Stomach (tissue), 8 donors: ENCODE measurements at regions not wholly inside any gene's neighbourhood (a gene's known extent, or its start where the extent isn't known, plus 50 kb on each side); places are given as distances from the start of the nearest gene placed in this dataset.
"Not testable (repeated sequence)": the region's sequence is repeated elsewhere in the genome, so short reads cannot be mapped to it uniquely, and the experiment has no call there.

ENCODE experiments used
- DNase-seq, 2 donors: peaks; one replicate each; pipeline versions ENCODE4 v3.0.0 to v3.0.0-alpha.2; 2013 to 2019
- H3K27ac ChIP-seq, 5 donors: fragments of 200-600 bp in 4 of 5; sonication (generic) in 4 of 5; one replicate each; pipeline ENCODE4 v1.5.1; 2013 to 2019; ENCODE audit warnings: mild to moderate bottlenecking in 1 of 5, moderate library complexity in 1 of 5
- H3K27me3 ChIP-seq, 3 donors: fragments of 200-600 bp; sonication (generic); one replicate each; pipeline ENCODE4 v1.5.1; 2017 to 2019; ENCODE audit warnings: mixed run types in 1 of 3
- H3K36me3 ChIP-seq, 4 donors: fragments of 200-600 bp; sonication (generic); 1 replicate in 3 of 4; 2 replicates in 1 of 4; pipeline ENCODE4 v1.5.1; 2016 to 2019
- H3K4me1 ChIP-seq, 4 donors: fragments of 200-600 bp; sonication (generic); one replicate each; pipeline ENCODE4 v1.5.1; 2016 to 2019
- H3K4me3 ChIP-seq, 4 donors: fragments of 200-600 bp; sonication (generic) in 3 of 4; one replicate each; pipeline ENCODE4 v1.5.1; 2016 to 2019; ENCODE audit warnings: mild to moderate bottlenecking in 1 of 4
- H3K9me3 ChIP-seq, 4 donors: fragments of 200-600 bp; sonication (generic); one replicate each; pipeline ENCODE4 v1.5.1; 2016 to 2019
- EP300 ChIP-seq: sonication (generic); formaldehyde crosslinking; IDR thresholded peaks from one replicate; pipeline ENCODE4 v1.6.1; 2017; ENCODE audit warnings: antibody characterized with exemption
- POLR2A ChIP-seq, 4 donors: fragments of 450-650 bp; IDR thresholded peaks; one replicate each; pipeline ENCODE4 v1.6.1; 2016; ENCODE audit warnings: antibody characterized with exemption in 4 of 4, control low read depth in 2 of 4, mild to moderate bottlenecking in 1 of 4, moderate library complexity in 1 of 4
- POLR2AphosphoS5 ChIP-seq, 3 donors: sonication (generic); formaldehyde crosslinking; IDR thresholded peaks; one replicate each; pipeline ENCODE4 v1.6.1; 2016; ENCODE audit warnings: antibody characterized with exemption in 3 of 3
- WGBS, 5 donors: extraction: QIAGEN DNeasy Blood & Tissue Kit in 3 of 5; methylation state at CpG; one replicate each; pipeline versions ENCODE4 v1.1.5 to v1.1.7; 2013 to 2018; 5-methylcytosine and 5-hydroxymethylcytosine counted together
- intact Hi-C: fragments of 100-400 bp; cut with DNase I; formaldehyde crosslinking; loops from one replicate; pipeline ENCODE4 v1.15.1; 2023; ENCODE audit warnings: low total_unique reads
- TF ChIP-seq, protein P1 (sequence below), 7 experiments: fragments of 450-650 bp in 4 of 7; fragments of 200-600 bp in 3 of 7; sonication (generic) in 3 of 7; IDR thresholded peaks; one replicate each; pipeline ENCODE4 v1.5.1; 2016 to 2019; ENCODE audit warnings: antibody characterized with exemption in 7 of 7, control low read depth in 2 of 7, mild to moderate bottlenecking in 1 of 7
- donor health status: healthy with polysubstance abuse.
- donor health status: Bipolar disorder and iron deficiency.
- donor health status: healthy.

DNA sequence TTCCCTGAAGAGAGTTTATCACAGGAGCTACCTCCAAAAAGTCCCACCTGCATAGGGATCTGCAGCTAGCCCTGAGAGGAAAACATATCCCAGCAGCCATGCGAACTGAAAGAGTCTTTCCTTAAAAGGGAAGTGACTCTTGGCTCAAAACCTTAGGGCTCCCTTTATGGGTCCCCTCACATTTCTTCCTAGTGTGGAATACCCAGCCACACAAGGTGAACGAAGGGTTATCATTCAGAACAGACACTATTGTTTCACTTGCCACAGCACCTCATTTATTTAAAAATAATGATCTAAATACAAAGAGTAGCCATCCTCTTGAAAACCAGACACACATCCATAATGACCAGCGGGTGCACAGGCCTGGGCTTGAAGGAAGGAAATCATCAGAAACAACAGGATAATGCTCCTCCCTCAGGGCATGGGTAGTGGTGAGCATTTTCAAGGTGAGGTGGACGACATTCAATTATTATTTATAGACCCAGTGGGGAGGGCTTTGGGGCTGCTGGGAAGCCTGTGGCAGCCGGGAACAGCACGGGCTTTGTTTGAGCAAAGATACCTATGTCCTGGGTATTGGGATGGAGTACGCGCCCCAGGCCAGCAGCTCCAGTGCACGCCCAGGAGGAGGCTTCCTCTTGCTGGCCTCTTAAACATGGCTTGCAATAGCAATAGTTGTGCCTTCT is 119.0 kb upstream of the ITGA6 start:
- Histone ChIP-seq H3K4me1 (peaks cover 0 to 5% (median 2%) of the 10 kb centered on the region in 4 donors), H3K27me3 (peaks cover 0 to 7% (median 0%) of the 10 kb centered on the region in 3 donors), H3K36me3 (no peaks in the 10 kb centered on the region), H3K4me3 (no peak overlapping the region), H3K9me3 (no peaks in the 10 kb centered on the region), H3K27ac (peak overlapping the region in 2 of 5 donors; percentile 13 to 61)
- 43 to 76% (median 62%) methylated on average over 8 to 9 of the region's 9 CpGs for WGBS, 5 donors
- DNase-seq, result peak; percentile 31 to 54
- intact Hi-C loops, result no loop called here
- TF ChIP-seq EP300 (no peak), POLR2AphosphoS5 (IDR thresholded peaks at IDR 0.05) (no peak)

DNA sequence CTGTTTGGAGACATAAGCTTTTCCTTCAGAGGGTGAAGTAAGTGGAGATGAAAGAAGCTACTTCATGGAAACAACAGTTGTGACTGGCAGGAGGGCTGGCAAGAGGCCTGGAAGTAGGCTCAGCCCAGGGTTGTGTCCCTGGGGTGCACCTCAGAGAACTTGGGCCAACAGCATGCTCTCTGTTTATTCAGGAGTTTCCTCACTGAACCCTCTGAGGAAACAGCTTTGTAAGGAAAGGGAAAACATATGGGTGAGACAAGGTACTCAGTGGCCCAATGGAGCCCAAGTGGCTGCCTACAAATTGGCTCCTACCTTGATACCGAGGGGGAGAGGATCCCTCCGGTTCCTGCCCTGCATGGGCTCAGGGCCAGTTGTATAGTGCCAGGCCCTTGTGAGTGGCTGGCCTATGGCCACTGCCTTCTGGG is 115.5 kb upstream of the ITGA6 start:
- Histone ChIP-seq H3K27me3 (no peaks in the 10 kb centered on the region), H3K4me3 (no peak overlapping the region), H3K9me3 (no peaks in the 10 kb centered on the region), H3K4me1 (peaks cover 0 to 5% (median 2%) of the 10 kb centered on the region in 4 donors), H3K36me3 (no peaks in the 10 kb centered on the region), H3K27ac (peak overlapping the region in 4 of 5 donors; percentile 7 to 51 (median 28))
- peak in 1 of 3 donors; percentile 59 for TF ChIP-seq POLR2AphosphoS5 (IDR thresholded peaks at IDR 0.05)
- TF ChIP-seq, protein P1, sequence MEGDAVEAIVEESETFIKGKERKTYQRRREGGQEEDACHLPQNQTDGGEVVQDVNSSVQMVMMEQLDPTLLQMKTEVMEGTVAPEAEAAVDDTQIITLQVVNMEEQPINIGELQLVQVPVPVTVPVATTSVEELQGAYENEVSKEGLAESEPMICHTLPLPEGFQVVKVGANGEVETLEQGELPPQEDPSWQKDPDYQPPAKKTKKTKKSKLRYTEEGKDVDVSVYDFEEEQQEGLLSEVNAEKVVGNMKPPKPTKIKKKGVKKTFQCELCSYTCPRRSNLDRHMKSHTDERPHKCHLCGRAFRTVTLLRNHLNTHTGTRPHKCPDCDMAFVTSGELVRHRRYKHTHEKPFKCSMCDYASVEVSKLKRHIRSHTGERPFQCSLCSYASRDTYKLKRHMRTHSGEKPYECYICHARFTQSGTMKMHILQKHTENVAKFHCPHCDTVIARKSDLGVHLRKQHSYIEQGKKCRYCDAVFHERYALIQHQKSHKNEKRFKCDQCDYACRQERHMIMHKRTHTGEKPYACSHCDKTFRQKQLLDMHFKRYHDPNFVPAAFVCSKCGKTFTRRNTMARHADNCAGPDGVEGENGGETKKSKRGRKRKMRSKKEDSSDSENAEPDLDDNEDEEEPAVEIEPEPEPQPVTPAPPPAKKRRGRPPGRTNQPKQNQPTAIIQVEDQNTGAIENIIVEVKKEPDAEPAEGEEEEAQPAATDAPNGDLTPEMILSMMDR (IDR thresholded peaks at IDR 0.05), result no peak
- TF ChIP-seq POLR2A (IDR thresholded peaks at IDR 0.05), result no peak
- no peak for TF ChIP-seq EP300
- WGBS, 5 donors, result 25 to 74% (median 46%) methylated on average over 2 of the region's 2 CpGs
- intact Hi-C loops, result no loop called here
- DNase-seq, result peak; percentile 43 to 68

DNA sequence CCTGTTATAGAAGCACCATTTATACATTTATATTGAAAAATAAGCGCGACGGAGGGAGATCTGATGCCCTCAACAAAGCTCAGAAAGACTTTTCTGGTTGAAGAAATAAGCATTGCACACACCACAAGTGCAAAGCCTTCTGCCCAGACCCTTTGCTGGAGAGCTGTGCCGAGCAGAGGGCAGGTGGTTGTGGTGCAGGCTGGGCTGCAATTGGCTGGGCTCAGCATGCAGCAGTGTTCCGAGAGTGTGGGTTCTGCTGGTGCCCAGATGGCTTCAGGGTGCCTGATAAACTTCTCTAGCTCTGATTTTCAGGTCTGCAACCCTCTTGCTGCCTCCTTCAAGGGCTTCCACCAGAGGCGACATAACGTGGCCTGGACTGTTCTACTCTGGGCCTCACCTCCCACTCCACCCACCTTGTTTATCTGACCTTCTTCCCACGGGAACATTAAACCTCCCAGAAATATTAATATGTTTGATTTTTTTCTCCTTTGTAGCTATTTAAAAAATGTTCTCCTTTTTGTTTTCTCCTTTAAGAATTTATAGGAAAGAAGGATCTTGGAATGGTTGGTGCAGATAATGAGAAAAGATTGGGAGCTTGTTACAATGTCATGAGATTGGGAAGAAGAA is 113.6 kb upstream of the ITGA6 start:
- Histone ChIP-seq H3K27me3 (no peaks in the 10 kb centered on the region), H3K9me3 (no peaks in the 10 kb centered on the region), H3K4me1 (no peaks in the 10 kb centered on the region), H3K4me3 (no peak overlapping the region), H3K27ac (no peak overlapping the region), H3K36me3 (no peaks in the 10 kb centered on the region)
- DNase-seq, result no peak
- intact Hi-C loops, result no loop called here
- WGBS, 5 donors, result 62 to 80% (median 66%) methylated on average over 8 of the region's 8 CpGs
- TF ChIP-seq POLR2AphosphoS5 (IDR thresholded peaks at IDR 0.05), result no peak
- TF ChIP-seq EP300, result no peak
- no peak for TF ChIP-seq POLR2A (IDR thresholded peaks at IDR 0.05)
- TF ChIP-seq, protein P1 (IDR thresholded peaks at IDR 0.05), result no peak

DNA sequence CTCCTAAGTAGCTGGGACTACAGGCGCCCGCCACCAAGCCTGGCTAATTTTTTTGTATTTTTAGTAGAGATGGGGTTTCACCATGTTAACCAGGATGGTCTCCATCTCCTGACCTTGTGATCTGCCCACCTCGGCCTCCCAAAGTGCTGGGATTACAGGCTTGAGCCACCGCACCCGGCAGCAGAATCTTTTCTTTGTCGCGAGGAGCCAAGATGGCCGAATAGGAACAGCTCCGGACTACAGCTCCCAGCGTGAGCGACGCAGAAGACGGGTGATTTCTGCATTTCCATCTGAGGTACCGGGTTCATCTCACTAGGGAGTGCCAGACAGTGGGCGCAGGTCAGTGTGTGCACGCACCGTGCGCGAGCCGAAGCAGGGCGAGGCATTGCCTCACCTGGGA is 112.3 kb upstream of the ITGA6 start:
- H3K9me3 ChIP-seq, DNase-seq, H3K4me3 ChIP-seq, H3K4me1 ChIP-seq, H3K27me3 ChIP-seq, H3K27ac ChIP-seq, intact Hi-C loops, H3K36me3 ChIP-seq: not testable (repeated sequence)
- WGBS, 5 donors, result 66 to 97% (median 75%) methylated on average over 7 to 9 of the region's 21 CpGs

DNA sequence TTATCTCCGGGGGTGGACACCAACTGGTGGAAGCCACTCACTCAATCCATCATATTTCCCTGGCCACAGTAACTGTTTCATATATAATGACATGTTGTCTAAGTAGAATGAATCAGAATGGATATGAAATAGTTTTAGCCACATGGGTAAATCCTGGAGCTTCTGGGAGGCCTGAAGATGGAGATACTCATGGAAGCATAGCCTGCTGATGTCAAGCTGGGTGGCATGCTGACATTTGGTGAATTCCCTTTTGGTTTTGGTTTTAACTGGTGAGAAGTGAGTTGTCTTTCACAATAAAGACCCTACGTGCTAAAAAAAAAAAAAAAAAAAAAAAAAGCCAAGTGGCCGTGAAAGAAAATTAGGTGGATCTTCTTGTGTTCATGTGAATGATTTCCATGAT is 105.3 kb upstream of the ITGA6 start:
- TF ChIP-seq POLR2AphosphoS5 (IDR thresholded peaks at IDR 0.05), result no peak
- TF ChIP-seq, protein P1 (IDR thresholded peaks at IDR 0.05), result no peak
- TF ChIP-seq EP300, result no peak
- no peak for TF ChIP-seq POLR2A (IDR thresholded peaks at IDR 0.05)
- Histone ChIP-seq H3K9me3 (no peaks in the 10 kb centered on the region), H3K36me3 (no peaks in the 10 kb centered on the region), H3K27ac (no peak overlapping the region), H3K4me3 (no peak overlapping the region), H3K27me3 (no peaks in the 10 kb centered on the region), H3K4me1 (no peaks in the 10 kb centered on the region)
- 89 to 98% (median 91%) methylated on average over 3 of the region's 3 CpGs for WGBS, 5 donors
- no peak for DNase-seq
- intact Hi-C loops, result no loop called here
